DOHH2 (cell line): ENCODE measurements at regions not wholly inside any gene's neighbourhood (a gene's known extent, or its start where the extent isn't known, plus 50 kb on each side); places are given as distances from the start of the nearest gene placed in this dataset.

ENCODE experiments used
- H3F3A ChIP-seq: fragments of 200-600 bp; sonication (generic), shearing (Covaris generic); 2 replicates; pipeline ENCODE4 v1.6.0; 2016; ENCODE audit warnings: antibody characterized with exemption, mild to moderate bottlenecking; ENCODE audit not compliant: control insufficient read depth, insufficient read depth
- H3K27ac ChIP-seq: fragments of 200-600 bp; sonication (generic); 2 replicates; pipeline ENCODE4 v1.5.1; 2014; ENCODE audit warnings: low read depth, mild to moderate bottlenecking, low read length, moderate library complexity
- H3K27me3 ChIP-seq: fragments of 200-600 bp; sonication (generic); 2 replicates; pipeline ENCODE4 v1.6.1; 2014; ENCODE audit warnings: mild to moderate bottlenecking, low read length, mixed read lengths; ENCODE audit not compliant: control insufficient read depth
- H3K36me3 ChIP-seq: fragments of 200-600 bp; sonication (generic); 2 replicates; pipeline ENCODE4 v1.6.1; 2014; ENCODE audit warnings: mild to moderate bottlenecking, low read length, moderate library complexity, mixed read lengths; ENCODE audit not compliant: control insufficient read depth
- H3K4me1 ChIP-seq: fragments of 200-600 bp; sonication (generic); 2 replicates; pipeline ENCODE4 v1.6.1; 2014; ENCODE audit warnings: mild to moderate bottlenecking, low read length, mixed read lengths; ENCODE audit not compliant: control insufficient read depth
- H3K4me2 ChIP-seq: fragments of 200-600 bp; sonication (generic); 2 replicates; pipeline ENCODE4 v1.6.0; 2014; ENCODE audit warnings: mild to moderate bottlenecking, low read length, moderate library complexity
- H3K4me3 ChIP-seq: fragments of 200-600 bp; sonication (generic); 2 replicates; pipeline ENCODE4 v1.5.1; 2014; ENCODE audit warnings: mild to moderate bottlenecking, low read length, mixed read lengths
- H3K79me2 ChIP-seq: fragments of 200-600 bp; sonication (generic); 2 replicates; pipeline ENCODE4 v1.6.1; 2014; ENCODE audit warnings: mild to moderate bottlenecking, low read length, mixed read lengths; ENCODE audit not compliant: control insufficient read depth
- H3K9me2 ChIP-seq: fragments of 200-600 bp; sonication (generic); replicated peaks from 2 replicates; pipeline ENCODE4 v1.6.1; 2014; ENCODE audit warnings: mild to moderate bottlenecking, low read length, mixed read lengths; ENCODE audit not compliant: control insufficient read depth
- H3K9me3 ChIP-seq: fragments of 200-600 bp; sonication (generic); 2 replicates; pipeline ENCODE4 v1.6.1; 2014; ENCODE audit warnings: antibody characterized with exemption, low read length, mixed read lengths; ENCODE audit not compliant: control insufficient read depth, insufficient read depth
- H4K20me1 ChIP-seq: fragments of 200-600 bp; sonication (generic); 2 replicates; pipeline ENCODE4 v1.6.0; 2014; ENCODE audit warnings: low read depth, mild to moderate bottlenecking, antibody characterized with exemption, low read length, moderate library complexity; ENCODE audit not compliant: control insufficient read depth, insufficient read depth
- CTCF ChIP-seq: fragments of 200-600 bp; sonication (generic); IDR thresholded peaks from one replicate; pipeline ENCODE4 v1.5.1; 2014; ENCODE audit warnings: antibody characterized with exemption, mild to moderate bottlenecking, low read depth, low read length; ENCODE audit not compliant: poor library complexity, severe bottlenecking
- EZH2phosphoT487 ChIP-seq: fragments of 200-600 bp; sonication (generic); IDR thresholded peaks from 2 replicates; pipeline ENCODE4 v1.6.1; 2017; ENCODE audit warnings: borderline replicate concordance, mild to moderate bottlenecking, antibody characterized with exemption, low read length, moderate library complexity, mixed read lengths

GRCh38 chr12:76611533-76611932 lies 52.0 kb upstream of the OSBPL8 start:
- Histone ChIP-seq H3K9me3 (no peaks in the 10 kb centered on the region), H3K27ac (no peak overlapping the region), H3K4me1 (no peaks in the 10 kb centered on the region), H3K4me3 (no peak overlapping the region), H3K4me2 (no peak overlapping the region), H3K9me2 (no peaks in the 10 kb centered on the region), H3K79me2 (no peaks in the 10 kb centered on the region), H3F3A (no peaks in the 10 kb centered on the region), H4K20me1 (no peaks in the 10 kb centered on the region), H3K36me3 (no peaks in the 10 kb centered on the region), H3K27me3 (0 out of 2 replicates have a peak, but pooled peaks cover 3% of the 10 kb centered on the region)
- TF ChIP-seq CTCF (no peak), EZH2phosphoT487 (no peak)

GRCh38 chr12:76614364-76614763 lies 54.8 kb upstream of the OSBPL8 start:
- Histone ChIP-seq H3K36me3 (no peaks in the 10 kb centered on the region), H3K27me3 (peaks cover 5% of the 10 kb centered on the region; the same call in 1 of the 2 replicates), H3K79me2 (no peaks in the 10 kb centered on the region), H3K4me2 (no peak overlapping the region), H3K9me2 (no peaks in the 10 kb centered on the region), H3K4me3 (no peak overlapping the region), H3K9me3 (no peaks in the 10 kb centered on the region), H3F3A (no peaks in the 10 kb centered on the region), H3K27ac (no peak overlapping the region), H3K4me1 (no peaks in the 10 kb centered on the region), H4K20me1 (no peaks in the 10 kb centered on the region)
- no peak for TF ChIP-seq EZH2phosphoT487
- TF ChIP-seq CTCF = no peak

GRCh38 chr12:76618031-76618430 lies 58.5 kb upstream of the OSBPL8 start:
- Histone ChIP-seq H3F3A (no peaks in the 10 kb centered on the region), H3K27me3 (peaks cover 9% of the 10 kb centered on the region; the same call in 1 of the 2 replicates), H3K36me3 (no peaks in the 10 kb centered on the region), H3K79me2 (no peaks in the 10 kb centered on the region), H3K9me2 (no peaks in the 10 kb centered on the region), H4K20me1 (no peaks in the 10 kb centered on the region), H3K4me2 (no peak overlapping the region), H3K4me3 (no peak overlapping the region), H3K9me3 (no peaks in the 10 kb centered on the region), H3K4me1 (no peaks in the 10 kb centered on the region), H3K27ac (no peak overlapping the region)
- no peak for TF ChIP-seq EZH2phosphoT487
- no peak for TF ChIP-seq CTCF
